ENCODE measurements at regions not wholly inside any gene's neighbourhood (a gene's known extent, or its start where the extent isn't known, plus 50 kb on each side); places are given as distances from the start of the nearest gene placed in this dataset.

DNA sequence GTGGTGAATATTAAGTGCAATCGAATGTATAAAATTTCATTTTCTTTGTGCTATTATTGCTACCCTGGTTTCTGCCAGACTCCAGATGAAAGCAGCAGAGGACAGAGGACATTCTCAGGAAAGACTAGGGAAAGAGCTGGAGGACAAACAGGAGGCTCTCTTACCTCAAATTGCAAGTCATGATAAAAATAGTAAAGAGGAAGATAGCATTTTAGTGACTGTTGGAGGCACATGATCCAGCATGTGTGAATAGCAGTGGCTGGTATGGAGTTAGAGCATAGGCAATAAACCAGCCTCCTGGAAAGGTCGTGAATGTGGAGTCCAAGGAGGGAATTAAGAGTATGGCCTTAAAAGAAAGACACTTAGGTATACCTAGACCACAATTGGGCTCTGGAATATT lies 1040.0 kb downstream of the STPG2 start:
- no peak for DNase-seq
- Histone ChIP-seq H3K27me3 (replicated peaks; ENCODE audit: control insufficient read depth, insufficient read depth, low read length) (no peaks in the 10 kb centered on the region), H3K9me3 (no peaks in the 10 kb centered on the region), H3K4me1 (no peaks in the 10 kb centered on the region), H3K4me3 (ENCODE audit: low read depth, low read length) (no peak overlapping the region), H3K36me3 (ENCODE audit: control insufficient read depth, insufficient read depth, low read length) (no peaks in the 10 kb centered on the region)
- no TSS peak for BruUV-seq (replicated peaks)
- no peaks in the 10 kb centered on the region for H3K36me3 Mint-ChIP-seq (ENCODE audit: insufficient read depth, unreplicated experiment)
- TF ChIP-seq CTCF (IDR thresholded peaks at IDR 0.05; ENCODE audit: insufficient read depth in 1 of 2, low read depth in 1 of 2, low read length in 1 of 2, severe bottlenecking in 1 of 2, unreplicated experiment in 1 of 2), result no peak
- peaks cover 6% of the 10 kb centered on the region for H3K27me3 Mint-ChIP-seq (ENCODE audit: insufficient read depth, unreplicated experiment)
- H3K27ac Mint-ChIP-seq (ENCODE audit: unreplicated experiment), result no peak overlapping the region
- intact Hi-C loops (cut with micrococcal nuclease; ENCODE audit: unreplicated experiment), result no loop called here
- H3K4me1 Mint-ChIP-seq (ENCODE audit: low read depth, unreplicated experiment), result no peaks in the 10 kb centered on the region
- ChIA-PET CTCF (no interaction called here), POLR2A (no interaction called here)
- no peaks in the 10 kb centered on the region for H3K9me3 Mint-ChIP-seq (ENCODE audit: unreplicated experiment)
- H3K4me3 Mint-ChIP-seq (ENCODE audit: unreplicated experiment), result no peak overlapping the region

DNA sequence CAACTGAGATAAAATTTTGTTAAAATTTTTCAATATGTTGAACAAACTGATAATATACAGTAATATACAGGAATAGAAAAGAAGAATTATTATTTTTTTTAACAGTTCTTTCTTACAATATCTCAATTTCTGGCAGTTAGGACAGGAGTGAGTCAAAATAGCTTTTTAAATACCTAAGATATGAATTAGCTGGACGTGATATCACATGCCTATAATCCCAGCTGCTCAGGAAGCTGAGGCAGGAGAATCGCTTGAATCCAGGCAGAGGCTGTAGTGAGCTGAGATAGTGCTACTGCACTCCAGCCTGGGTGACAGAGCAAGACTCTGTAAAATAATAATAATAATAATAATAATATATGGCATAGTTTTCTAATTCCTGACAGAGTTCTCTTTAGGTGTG lies 1039.3 kb downstream of the STPG2 start:
- POLR2A ChIA-PET, result no interaction called here

DNA sequence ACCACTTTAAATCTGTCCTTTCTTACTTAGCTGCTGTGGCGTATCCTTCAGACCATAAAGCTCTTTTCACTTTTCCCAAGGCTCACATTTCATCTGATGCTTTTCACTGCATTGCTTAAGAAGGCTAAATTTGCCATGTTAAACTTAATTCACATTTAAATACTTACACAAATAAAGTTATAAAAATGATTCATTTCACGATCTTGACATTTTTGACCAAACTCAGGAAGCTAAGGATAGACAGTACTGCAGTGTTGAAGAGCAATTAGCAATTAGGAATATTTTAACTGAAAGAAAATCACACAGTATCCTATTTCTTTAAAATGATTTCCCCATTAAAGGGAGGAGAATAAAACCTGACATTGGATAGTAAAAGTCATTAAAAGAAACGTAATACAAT lies 1038.6 kb downstream of the STPG2 start:
- H3K4me1 Mint-ChIP-seq (ENCODE audit: low read depth, unreplicated experiment), result no peaks in the 10 kb centered on the region
- Histone ChIP-seq H3K4me1 (no peaks in the 10 kb centered on the region), H3K36me3 (ENCODE audit: control insufficient read depth, insufficient read depth, low read length) (no peaks in the 10 kb centered on the region), H3K4me3 (ENCODE audit: low read depth, low read length) (no peak overlapping the region), H3K27me3 (replicated peaks; ENCODE audit: control insufficient read depth, insufficient read depth, low read length) (no peaks in the 10 kb centered on the region), H3K9me3 (no peaks in the 10 kb centered on the region)
- no peak overlapping the region for H3K27ac Mint-ChIP-seq (ENCODE audit: unreplicated experiment)
- no peaks in the 10 kb centered on the region for H3K9me3 Mint-ChIP-seq (ENCODE audit: unreplicated experiment)
- intact Hi-C loops (cut with micrococcal nuclease; ENCODE audit: unreplicated experiment), result no loop called here
- no TSS peak for BruUV-seq (replicated peaks)
- no peaks in the 10 kb centered on the region for H3K36me3 Mint-ChIP-seq (ENCODE audit: insufficient read depth, unreplicated experiment)
- POLR2A ChIA-PET, result no interaction called here
- DNase-seq, result no peak
- CTCF ChIA-PET, result no interaction called here
- H3K4me3 Mint-ChIP-seq (ENCODE audit: unreplicated experiment), result no peak overlapping the region
- TF ChIP-seq CTCF (IDR thresholded peaks at IDR 0.05; ENCODE audit: insufficient read depth in 1 of 2, low read depth in 1 of 2, low read length in 1 of 2, severe bottlenecking in 1 of 2, unreplicated experiment in 1 of 2), result no peak
- peaks cover 6% of the 10 kb centered on the region for H3K27me3 Mint-ChIP-seq (ENCODE audit: insufficient read depth, unreplicated experiment)

More for the DNA sequence above, 1039.3 kb downstream of the STPG2 start:
- Histone ChIP-seq H3K4me1 (no peaks in the 10 kb centered on the region), H3K27me3 (replicated peaks; ENCODE audit: control insufficient read depth, insufficient read depth, low read length) (no peaks in the 10 kb centered on the region), H3K4me3 (ENCODE audit: low read depth, low read length) (no peak overlapping the region), H3K36me3 (ENCODE audit: control insufficient read depth, insufficient read depth, low read length) (no peaks in the 10 kb centered on the region), H3K9me3 (no peaks in the 10 kb centered on the region)
- Mint-ChIP-seq H3K4me1 (ENCODE audit: low read depth, unreplicated experiment) (no peaks in the 10 kb centered on the region), H3K27me3 (ENCODE audit: insufficient read depth, unreplicated experiment) (peaks cover 6% of the 10 kb centered on the region), H3K36me3 (ENCODE audit: insufficient read depth, unreplicated experiment) (no peaks in the 10 kb centered on the region), H3K4me3 (ENCODE audit: unreplicated experiment) (no peak overlapping the region), H3K27ac (ENCODE audit: unreplicated experiment) (no peak overlapping the region), H3K9me3 (ENCODE audit: unreplicated experiment) (no peaks in the 10 kb centered on the region)
- no peak for TF ChIP-seq CTCF (IDR thresholded peaks at IDR 0.05; ENCODE audit: insufficient read depth in 1 of 2, low read depth in 1 of 2, low read length in 1 of 2, severe bottlenecking in 1 of 2, unreplicated experiment in 1 of 2)
- BruUV-seq (replicated peaks), result no TSS peak
- DNase-seq, result no peak
- intact Hi-C loops (cut with micrococcal nuclease; ENCODE audit: unreplicated experiment), result no loop called here
- CTCF ChIA-PET, result no interaction called here
